AG04449 (cell line): ENCODE measurements at regions not wholly inside any gene's neighbourhood (a gene's known extent, or its start where the extent isn't known, plus 50 kb on each side); places are given as distances from the start of the nearest gene placed in this dataset.
"Not testable (repeated sequence)": the region's sequence is repeated elsewhere in the genome, so short reads cannot be mapped to it uniquely, and the experiment has no call there.

Source experiments
- CTCF ChIA-PET: fragments of 350-600 bp; formaldehyde crosslinking; extraction: SDS; loops from one replicate; lab custom pipeline; 2021; ENCODE audit warnings: antibody characterized with exemption; lab: Yijun Ruan, JAX
- POLR2A ChIA-PET: fragments of 400-600, 350-600 bp; formaldehyde crosslinking; extraction: SDS; loops from one replicate; lab custom pipeline; 2020; ENCODE audit warnings: antibody characterized with exemption, inconsistent platforms; lab: Yijun Ruan, JAX
- DNase-seq: peaks from one replicate; pipeline ENCODE4 v3.0.0-alpha.2; 2010; ENCODE audit warnings: low read depth, low spot score
- H3K4me3 ChIP-seq: 2 replicates; pipeline ENCODE4 v1.5.1; 2011; ENCODE audit warnings: low read depth, mild to moderate bottlenecking, control low read depth, low read length
- CTCF ChIP-seq: IDR thresholded peaks from one replicate; pipeline ENCODE4 v1.5.1; 2011; ENCODE audit warnings: mild to moderate bottlenecking, moderate library complexity, low read length, control low read depth, inconsistent platforms; ENCODE audit not compliant: insufficient read depth; ENCODE audit errors: missing control alignments

- no peak for TF ChIP-seq CTCF
- DNase-seq, result no peak
- no peak overlapping the region for H3K4me3 ChIP-seq
- ChIA-PET POLR2A (no interaction called here), CTCF (no interaction called here)
Measured at GRCh38 chr5:118479285-118479684, 509.1 kb downstream of the DTWD2 start.

GRCh38 chr5:118478852-118479251 is 509.5 kb downstream of the DTWD2 start:
- TF ChIP-seq CTCF, result no peak
- no peak for DNase-seq
- ChIA-PET POLR2A (no interaction called here), CTCF (no interaction called here)
- H3K4me3 ChIP-seq, result no peak overlapping the region

GRCh38 chr5:118468085-118468484 is 520.3 kb downstream of the DTWD2 start:
- no peak for TF ChIP-seq CTCF
- CTCF ChIA-PET, result no interaction called here
- H3K4me3 ChIP-seq, result no peak overlapping the region
- DNase-seq, result no peak
- POLR2A ChIA-PET, result no interaction called here

GRCh38 chr5:118467103-118467502 is 521.2 kb downstream of the DTWD2 start:
- ChIA-PET CTCF (no interaction called here), POLR2A (no interaction called here)
- no peak for DNase-seq
- H3K4me3 ChIP-seq, result no peak overlapping the region
- no peak for TF ChIP-seq CTCF

- ChIA-PET CTCF (no interaction called here), POLR2A (no interaction called here)
- TF ChIP-seq CTCF, result no peak
- DNase-seq, result no peak
- H3K4me3 ChIP-seq, result no peak overlapping the region
Measured at GRCh38 chr5:118466418-118466817, 521.9 kb downstream of the DTWD2 start.

- CTCF ChIA-PET, POLR2A ChIA-PET, DNase-seq, H3K4me3 ChIP-seq: not testable (repeated sequence)
Measured at GRCh38 chr5:118462276-118462675, 526.1 kb downstream of the DTWD2 start.

GRCh38 chr5:118461436-118461835 is 526.9 kb downstream of the DTWD2 start:
- no peak for TF ChIP-seq CTCF
- no peak for DNase-seq
- H3K4me3 ChIP-seq, result no peak overlapping the region
- ChIA-PET CTCF (no interaction called here), POLR2A (no interaction called here)
